Stimulated activated CD4-positive, alpha-beta T cell treated with anti-CD3 and anti-CD28 coated beads, TNF-alpha, amount 100 ng/mL, for 4 hours (primary cell): ENCODE measurements at regions not wholly inside any gene's neighbourhood (a gene's known extent, or its start where the extent isn't known, plus 50 kb on each side); places are given as distances from the start of the nearest gene placed in this dataset.

Source experiments
- DNase-seq, 3 experiments: peaks; one replicate each; pipeline ENCODE4 v3.0.0-alpha.2; 2020; ENCODE audit warnings: low read depth in 3 of 3

DNA sequence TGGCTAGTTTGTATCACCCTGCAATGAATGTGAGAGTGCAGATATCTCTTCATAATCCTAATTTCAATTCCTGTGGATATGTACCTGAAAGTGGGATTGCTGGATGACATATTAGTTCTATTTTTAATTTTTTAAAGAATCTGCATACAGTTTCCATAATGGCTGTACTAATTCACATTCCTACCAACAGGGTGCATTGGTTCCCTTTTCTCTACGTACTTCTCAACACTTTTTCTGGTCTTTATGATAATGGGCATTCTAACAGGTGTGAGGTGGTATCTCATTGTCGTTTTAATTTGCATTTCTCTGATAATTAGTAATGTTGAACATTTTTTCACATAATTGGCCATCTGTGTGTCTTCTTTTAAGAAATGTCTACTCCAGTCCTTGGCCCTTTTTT lies 927.5 kb downstream of the DTWD2 start:
- no peak for DNase-seq

DNA sequence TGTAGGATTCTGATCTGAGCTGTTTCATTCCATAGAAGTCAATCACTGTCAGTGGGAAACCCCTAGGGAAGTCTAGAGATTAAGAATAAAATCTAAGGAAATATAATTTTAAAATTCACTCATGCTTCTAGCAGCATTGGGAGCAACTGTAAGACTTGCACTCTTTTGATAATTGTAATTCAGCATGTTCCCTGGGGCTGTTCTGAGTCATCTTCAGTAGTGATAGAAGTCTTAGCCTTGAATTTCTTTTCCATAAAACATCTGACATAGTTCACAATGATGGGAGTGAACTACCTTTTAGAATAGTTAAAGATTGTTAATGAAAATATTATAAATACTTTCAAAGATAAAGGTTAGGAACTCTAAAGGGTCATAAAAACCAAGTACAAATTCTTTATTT lies 935.8 kb downstream of the DTWD2 start:
- no peak for DNase-seq

DNA sequence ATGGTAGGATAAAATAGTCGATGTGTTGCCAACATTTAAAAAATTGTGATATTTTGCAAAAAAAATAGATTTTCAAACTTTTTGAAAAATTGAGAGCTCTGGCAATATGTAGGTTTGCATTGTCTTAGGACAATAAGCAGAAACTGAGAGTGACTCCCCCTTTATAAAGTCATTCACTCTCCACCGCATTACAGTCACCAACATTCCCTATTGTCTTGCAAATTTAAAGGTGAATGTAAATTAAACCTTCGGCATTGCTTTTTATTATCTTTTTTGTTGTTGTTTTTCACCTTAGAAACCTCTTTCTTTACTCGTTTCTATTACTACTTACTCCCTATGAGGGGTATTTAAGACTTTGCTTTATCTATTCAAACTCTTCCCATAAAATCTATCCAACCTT lies 944.2 kb downstream of the DTWD2 start:
- DNase-seq: no peak

DNA sequence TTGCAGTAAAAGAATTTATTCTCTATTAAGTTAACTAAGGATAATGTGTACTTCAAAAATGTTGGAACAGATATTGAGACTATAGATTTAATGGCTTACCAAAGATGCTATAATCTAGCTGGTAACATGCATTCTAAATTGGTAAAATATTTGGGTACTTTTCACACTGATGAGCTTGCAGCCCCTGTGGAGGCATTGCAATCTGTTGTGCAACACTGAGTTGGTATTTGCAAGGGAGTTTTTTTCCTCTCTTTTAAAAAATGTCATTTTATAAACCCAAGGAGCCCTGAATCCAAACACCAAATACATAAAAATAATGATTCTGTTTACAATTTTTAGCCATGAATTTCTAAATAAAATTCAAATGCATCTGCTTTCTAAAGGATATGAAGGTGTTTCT lies 944.8 kb downstream of the DTWD2 start:
- DNase-seq: no peak

DNA sequence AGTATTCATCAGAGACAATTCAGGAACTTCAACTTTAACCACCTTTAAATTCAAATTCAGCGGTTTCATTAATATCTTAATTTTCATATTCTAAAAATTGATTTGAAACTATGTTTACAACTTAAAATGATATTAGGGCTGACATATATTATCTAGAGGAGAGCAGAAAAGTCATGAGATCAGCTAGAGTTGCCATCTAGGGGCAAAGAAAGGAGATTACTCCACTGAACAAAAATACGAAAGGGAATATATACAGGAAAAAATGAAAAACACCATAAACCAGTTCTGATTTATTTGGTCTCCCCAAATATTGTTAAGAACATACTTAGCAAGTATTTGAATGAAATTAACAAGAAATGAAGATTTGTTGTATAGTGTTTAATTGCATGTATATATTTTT lies 946.3 kb downstream of the DTWD2 start:
- DNase-seq: no peak

DNA sequence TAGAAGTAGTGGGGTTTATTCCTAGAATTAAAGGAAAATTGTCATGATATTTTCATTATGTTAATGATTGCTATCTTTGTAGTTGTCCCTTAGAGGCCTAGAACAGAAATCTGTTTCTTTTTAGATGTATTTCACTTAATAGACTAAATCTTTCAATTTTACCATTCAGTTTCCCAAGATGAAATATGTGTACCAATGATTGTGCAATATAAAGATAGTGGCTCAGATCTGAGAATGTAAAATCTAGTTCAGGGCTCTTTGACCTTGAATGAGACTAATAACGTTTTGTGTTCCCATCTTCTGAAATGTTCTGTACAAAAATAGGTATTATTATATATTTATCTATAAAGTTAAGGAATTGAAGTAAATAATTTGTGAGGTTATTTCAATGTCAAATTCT lies 947.9 kb downstream of the DTWD2 start:
- no peak for DNase-seq

DNA sequence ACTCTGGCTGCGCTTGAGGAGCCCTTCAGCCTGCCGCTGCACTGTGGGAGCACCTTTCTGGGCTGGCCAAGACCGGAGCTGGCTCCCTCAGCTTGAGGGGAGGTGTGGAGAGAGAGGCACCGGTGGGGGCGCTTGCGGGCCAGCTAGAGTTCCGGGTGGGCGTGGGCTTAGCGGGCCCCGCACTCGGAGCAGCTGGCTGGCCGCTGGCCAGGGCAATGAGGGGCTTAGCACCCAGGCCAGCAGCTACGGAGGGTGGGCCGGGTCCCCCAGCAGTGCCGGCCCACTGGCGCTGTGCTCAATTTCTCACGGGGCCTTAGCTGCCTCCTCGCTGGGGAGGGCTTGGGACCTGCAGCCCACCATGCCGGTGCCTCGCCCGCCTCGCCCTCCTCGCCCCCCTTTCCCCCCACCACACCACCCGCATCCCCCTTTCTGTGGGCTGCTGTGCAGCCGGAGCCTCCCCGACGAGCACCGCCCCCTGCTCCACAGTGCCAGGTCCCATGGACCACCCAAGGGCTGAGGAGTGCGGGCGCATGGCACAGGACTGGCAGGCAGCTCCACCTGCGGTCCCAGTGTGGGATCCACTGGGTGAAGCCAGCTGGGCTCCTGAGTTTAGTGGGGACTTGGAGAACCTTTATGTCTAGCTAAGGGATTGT lies 954.5 kb downstream of the DTWD2 start:
- DNase-seq: no peak

DNA sequence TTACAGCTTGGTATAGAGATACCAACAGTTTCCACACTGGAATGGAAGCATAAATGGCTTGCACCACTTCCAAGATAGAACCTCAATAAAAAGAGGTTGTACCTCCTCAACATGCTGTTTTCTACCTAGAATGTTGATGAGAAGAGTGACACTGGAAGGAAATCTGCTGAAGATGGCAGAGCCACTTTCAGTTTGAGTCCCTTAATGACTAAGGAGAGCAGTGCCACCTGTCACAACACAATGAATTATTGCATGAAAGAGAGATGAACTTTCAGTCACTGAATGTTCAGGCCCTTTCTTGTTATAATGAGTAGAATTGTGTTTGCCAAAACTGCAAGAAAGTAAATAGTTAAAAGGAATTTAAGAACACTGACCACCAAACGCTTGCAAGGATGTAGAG lies 958.5 kb downstream of the DTWD2 start:
- no peak for DNase-seq

DNA sequence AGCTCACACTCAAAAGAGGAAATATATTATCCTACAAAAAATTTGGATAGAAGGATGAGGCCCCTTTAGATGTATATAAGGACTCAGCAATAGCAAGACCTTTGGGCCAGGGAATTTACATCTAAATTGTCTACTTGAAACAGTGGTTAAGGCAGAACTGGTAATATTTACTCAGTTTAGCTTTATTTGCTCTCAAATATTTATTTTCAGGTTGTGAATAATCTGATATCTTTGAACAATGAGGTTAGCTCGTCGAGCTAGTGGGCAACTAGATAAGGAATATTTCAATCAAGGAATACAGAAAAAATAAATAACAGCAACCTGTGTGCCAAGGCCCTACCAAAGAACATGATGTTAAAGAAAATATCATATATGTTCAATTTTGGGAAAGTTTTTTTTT lies 966.3 kb downstream of the DTWD2 start:
- no peak for DNase-seq

DNA sequence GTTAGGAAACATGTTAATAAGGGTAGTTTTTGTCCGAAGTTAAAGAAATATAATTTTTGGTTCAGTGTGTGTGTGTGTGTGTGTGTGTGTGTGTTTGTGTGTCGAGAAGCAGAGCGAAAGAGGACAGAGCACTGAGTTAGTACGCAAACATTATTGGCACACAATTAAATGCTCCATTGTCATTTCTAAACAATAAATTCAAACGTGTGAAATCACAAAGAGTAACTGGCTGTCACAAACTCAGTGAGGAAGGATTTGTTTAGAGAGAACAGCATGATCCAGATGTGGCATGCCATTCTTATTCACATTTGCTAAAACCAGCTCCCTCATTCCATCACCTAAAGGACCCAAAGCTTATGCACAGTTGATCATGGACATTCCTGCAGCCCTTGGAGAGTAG lies 970.8 kb downstream of the DTWD2 start:
- DNase-seq: no peak

DNA sequence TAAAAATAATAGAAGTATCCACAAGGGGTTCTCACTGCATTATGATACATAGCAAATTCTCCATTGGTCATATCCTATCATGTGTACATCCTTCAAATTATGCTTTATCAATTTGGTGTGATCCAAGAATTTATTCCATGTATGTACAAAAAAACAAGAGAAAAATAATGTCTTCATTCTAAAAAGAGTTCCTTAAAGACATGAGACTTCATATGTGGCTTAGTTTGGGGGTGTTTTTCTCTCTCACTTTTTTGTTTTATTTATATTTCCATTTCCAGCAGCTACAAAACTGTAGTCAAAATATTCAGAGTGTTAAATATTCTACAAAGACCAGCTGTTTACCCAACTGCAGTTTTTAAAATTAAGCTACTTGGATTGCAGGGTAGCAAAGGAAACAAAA lies 972.0 kb downstream of the DTWD2 start:
- no peak for DNase-seq

DNA sequence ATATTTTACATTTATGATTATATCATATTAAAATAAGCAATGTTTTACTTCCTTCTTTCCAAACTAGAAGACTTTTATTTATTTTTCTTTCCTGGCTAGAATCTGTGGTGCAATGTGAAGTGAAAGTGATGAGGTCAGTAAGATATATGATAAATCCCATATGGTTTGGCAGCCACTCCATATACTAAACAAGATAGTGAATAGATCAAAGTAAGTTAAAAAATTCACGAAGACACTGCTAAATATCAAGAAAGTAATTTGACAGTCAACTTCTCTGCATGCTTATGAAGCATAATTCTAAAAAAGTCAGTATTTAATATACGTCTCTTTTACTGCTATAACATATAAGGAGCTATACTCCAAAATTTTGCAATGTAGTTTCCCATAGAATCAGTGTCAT lies 972.8 kb downstream of the DTWD2 start:
- DNase-seq: no peak

DNA sequence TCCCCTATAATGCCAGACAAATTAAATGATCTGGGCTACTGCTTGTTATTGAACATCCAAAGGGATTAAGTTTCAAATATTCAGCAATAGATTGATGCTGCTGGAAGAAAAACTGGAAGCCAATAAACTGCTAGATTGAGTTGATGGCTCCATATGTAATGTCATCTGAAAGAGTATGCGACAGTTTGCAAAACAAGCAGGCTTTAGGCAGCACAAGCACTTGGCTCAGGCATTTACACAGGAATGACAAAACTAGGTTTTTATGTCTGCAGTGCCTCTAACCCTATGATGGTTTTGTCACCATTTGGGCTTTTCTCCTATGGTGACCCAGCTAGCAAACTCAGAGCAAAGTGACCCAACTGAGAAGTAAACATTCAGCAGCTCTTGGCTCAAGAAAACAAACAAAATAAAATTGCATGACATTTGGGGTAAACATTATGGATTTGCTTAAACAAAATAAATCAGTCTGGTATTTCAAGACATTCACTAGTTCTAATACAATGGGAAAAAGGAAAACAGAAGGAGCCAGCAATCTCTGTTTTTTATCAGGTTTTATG lies 978.5 kb downstream of the DTWD2 start:
- DNase-seq: no peak

DNA sequence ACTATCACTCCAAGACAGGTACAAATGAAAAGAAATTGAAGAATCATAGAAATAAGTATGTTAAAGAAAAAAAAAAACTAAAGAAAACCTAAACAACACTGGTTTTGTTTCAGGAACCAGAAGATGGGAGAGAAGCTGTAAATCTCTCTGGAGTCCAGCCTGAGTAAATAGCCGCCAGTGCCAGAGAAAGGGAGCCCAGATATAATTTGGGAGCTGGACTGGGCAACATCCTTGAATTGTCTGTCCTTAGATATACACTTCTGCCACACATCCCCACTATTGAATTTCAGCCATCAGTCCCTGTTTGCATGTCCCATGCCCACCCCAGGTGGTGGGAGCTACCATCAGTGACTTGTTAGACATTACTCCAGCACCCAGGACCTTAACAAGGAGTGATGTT lies 979.6 kb downstream of the DTWD2 start:
- DNase-seq: no peak

DNA sequence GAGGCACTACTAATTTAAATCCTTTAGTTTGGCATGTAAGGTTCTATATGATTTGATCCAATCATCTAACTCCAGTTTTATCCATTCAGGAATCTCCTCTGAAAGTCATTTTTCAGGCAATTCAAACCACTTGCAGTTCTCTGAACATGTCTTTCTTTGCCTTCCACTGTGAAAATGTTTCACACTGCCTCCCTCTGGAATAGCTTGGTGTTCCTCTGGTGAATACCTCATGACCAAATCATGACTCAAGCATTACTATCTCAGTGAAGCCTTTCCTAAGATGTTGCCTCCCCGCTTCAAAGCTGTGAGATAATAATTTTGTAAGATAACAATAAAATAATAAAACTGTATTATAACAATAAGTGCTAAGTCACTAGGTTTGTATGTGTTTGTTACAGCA lies 981.1 kb downstream of the DTWD2 start:
- no peak for DNase-seq

DNA sequence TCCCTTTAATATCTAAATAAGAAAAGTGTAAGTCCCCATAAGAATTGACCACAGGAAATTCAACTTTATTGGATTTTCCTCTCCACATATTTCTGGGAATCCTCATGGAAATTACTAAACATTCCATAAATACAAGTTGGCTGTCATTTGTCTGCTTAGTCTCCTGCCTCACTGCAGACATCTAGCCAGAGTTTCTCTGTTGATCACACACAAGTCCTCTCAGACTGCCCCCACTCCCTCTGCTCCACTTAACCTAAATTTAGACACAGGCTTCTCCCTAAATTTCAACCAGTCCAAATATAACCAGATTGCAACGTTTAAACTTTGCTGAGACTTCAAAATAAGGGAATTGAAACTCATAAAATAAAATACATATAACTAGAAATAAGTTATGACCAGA lies 982.1 kb downstream of the DTWD2 start:
- DNase-seq: no peak

DNA sequence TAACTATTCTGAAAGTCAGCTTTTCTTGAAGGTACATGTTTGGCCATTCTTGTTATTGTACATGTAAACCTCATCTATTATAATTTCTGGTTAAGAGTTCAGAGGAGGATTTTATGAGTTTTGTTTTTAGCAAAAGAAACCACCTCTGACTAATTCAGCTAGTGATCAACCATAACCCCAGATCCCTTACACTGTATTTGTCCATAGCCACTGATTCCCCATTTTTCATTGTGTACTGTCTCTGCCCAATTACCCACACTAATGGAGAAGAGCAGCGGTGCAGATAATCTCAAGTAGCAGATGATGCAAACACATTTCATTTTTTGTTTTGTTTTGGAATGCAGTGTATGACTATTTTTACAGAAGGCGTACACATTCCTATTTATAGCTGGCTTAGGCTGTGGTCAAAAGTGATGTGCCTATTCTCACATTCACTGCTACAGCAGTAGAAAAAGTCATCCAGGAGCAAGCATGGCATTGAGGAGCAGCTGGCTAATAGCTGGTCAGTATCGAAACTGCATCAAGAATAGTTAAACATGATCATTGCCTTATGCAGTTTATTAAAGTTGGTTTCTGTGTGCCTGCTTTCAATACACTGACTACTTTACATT lies 988.3 kb downstream of the DTWD2 start:
- DNase-seq: no peak

DNA sequence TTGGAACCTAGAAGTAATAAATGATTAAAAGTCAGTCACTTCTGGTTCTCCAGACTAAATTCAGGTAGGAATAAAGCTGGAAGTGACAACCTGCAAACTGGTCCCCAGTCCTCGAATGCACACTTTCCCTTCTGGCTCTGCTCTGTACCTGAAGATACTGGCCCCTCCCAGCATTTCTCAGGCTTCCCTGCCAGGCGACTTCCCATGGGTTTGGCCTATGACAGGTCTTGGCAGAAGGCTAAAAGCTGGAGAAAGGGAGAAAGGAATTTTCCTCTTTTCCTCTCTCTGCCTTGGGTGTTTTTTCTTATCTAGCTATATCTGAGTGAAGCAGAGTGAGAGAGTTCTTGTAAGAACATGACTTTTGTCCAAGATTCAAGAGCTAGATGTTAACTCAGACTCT lies 1005.7 kb downstream of the DTWD2 start:
- no peak for DNase-seq

DNA sequence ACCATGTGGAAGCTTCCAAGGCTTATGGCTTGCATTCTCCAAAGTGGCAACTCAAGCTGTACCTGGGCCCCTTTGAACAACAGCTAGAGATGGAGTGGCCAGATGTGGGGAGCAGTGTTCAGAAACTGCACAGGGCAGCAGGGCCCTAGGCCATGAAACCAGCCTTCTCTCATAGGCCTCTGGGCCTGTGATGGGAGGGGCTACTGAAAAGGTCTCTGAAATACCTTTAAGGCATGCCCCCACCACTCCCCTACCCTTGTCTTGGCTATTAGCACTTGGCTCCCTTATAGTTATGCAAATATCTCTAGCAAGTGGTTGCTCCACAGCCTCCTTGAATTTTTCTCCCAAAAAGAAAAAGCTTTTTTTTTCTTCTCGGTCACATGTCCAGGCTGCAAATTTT lies 1014.6 kb downstream of the DTWD2 start:
- DNase-seq: no peak

DNA sequence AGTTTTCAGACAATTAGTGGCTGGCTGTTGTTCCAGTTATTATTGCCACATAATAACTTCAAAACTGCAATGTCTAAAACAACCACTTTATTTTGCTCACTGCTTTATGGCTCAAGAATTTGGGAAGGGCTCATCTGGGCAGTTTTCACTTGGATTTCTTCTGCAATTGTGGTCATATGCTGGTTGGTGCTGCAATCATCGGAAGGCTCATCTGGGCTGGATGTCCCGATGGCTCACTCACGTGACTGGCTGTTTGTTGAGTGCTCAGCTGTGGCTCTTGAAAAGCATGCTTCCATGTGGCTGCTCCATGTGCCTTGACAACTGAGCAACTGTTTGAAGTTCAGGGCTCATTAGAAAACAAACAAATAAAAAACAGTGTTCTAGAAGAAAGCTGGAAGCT lies 1032.5 kb downstream of the DTWD2 start:
- no peak for DNase-seq

DNA sequence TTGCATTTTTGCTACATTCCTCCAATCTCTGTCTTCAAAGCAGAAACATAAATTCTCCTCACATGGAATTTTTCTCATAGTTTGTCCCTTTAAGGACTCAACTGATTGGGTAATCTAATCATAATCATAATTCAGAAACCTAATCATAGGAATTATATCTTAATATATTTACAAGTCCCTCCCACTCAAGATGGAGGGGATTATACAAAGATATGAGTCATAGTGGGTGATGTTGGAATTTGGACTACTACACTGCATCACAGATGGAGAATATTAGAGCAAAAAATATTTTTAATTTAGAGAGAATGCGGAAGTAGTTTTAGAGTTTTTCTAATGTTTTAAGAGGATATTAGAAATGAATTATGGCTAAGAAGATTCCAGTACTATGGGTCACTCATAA lies 1034.0 kb downstream of the DTWD2 start:
- no peak for DNase-seq

DNA sequence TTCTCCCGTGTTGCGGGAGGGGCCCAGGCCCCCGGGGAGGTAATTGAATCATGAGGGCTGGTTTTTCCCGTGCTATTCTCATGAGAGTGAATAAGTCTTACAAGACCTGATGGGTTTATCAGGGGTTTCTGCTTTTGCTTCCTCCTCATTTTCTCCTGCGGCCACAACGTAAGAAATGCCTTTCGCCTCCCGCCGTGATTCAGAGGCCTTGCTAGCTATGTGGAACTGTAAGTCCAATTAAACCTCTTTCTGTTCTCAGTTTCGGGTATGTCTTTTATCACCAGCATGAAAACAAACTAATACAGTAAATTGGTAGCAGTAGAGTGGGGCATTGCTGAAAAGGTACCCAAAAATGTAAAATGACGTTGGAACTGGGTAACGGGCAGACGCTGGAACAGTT lies 1035.1 kb downstream of the DTWD2 start:
- DNase-seq: no peak

DNA sequence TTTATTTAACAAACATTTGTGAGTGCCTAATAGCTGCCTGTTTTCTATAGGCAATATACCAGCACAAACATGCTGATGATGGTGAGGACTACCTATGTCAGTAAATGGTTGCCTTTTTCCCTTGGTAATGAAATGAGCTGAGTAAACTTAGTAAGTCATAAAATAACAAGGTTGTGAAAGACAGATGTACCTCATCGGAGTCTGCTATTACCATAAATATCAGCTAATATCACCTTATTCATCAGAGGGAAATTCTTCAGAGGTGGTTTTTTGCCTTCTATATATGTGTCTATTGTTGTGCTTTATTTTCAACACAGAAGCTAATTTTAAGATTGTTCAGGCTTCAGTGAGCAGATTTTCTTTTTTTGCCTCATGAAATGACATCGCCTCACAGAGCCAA lies 1040.5 kb downstream of the DTWD2 start:
- DNase-seq: no peak

DNA sequence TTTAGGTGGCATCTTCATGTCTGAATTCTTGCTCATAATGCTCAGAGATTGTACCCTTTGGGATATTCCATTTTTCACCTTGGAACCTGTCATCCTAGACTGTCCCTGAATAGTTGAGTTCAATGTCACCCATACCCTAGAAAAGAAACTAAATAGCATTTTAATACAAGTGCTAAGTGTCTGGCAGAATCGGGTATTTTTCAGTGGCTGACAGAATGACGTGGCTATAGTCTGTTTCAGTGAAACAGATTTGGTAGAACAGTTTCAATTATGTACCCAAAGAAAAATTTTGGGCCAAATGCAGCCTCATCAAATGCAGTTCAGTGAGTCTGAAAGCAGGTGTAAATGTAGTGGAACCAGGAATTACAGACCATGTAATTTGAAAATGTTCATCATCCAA lies 1041.2 kb downstream of the DTWD2 start:
- no peak for DNase-seq
